Panc1 (cell line): ENCODE measurements at regions not wholly inside any gene's neighbourhood (a gene's known extent, or its start where the extent isn't known, plus 50 kb on each side); places are given as distances from the start of the nearest gene placed in this dataset.
"Not testable (repeated sequence)": the region's sequence is repeated elsewhere in the genome, so short reads cannot be mapped to it uniquely, and the experiment has no call there.

Source experiments
- ATAC-seq: fragments of 200-7000 bp; cut with Tn5 transposase; 2 replicates; pipeline ENCODE4 v1.9.1; 2020; ENCODE audit warnings: mild to moderate bottlenecking, moderate library complexity
- BruUV-seq: library from RNA; stranded (reverse); fragments of 400-500 nt; replicated peaks from 2 replicates; lab custom pipeline; 2021; lab: Mats Ljungman, UMichigan
- CTCF ChIA-PET: fragments of 300-600 bp; sonication (Branson Sonifier 250); formaldehyde crosslinking; loops from one replicate; lab custom pipeline; 2022; ENCODE audit warnings: antibody characterized with exemption; lab: Charles Lee
- POLR2A ChIA-PET: fragments of 300-600 bp; sonication (Branson Sonifier 250); formaldehyde crosslinking; loops from one replicate; lab custom pipeline; 2022; ENCODE audit warnings: antibody characterized with exemption; lab: Charles Lee
- DNase-seq: peaks from one replicate; pipeline ENCODE4 v3.0.0-alpha.2; 2010; ENCODE audit warnings: low read depth, low spot score
- H3K27ac ChIP-seq: 2 replicates; pipeline ENCODE4 v1.5.1; 2011; ENCODE audit warnings: mild to moderate bottlenecking, low read length, inconsistent platforms
- H3K27me3 ChIP-seq: fragments of 200-500 bp; sonication (Bioruptor generic); 2 replicates; pipeline ENCODE4 v1.6.0; 2014; ENCODE audit warnings: low read length, inconsistent platforms; ENCODE audit not compliant: control insufficient read depth, insufficient read depth
- H3K36me3 ChIP-seq: fragments of 200-500 bp; sonication (Bioruptor generic); 2 replicates; pipeline ENCODE4 v1.5.1; 2014; ENCODE audit warnings: inconsistent platforms, mild to moderate bottlenecking, low read length, moderate library complexity; ENCODE audit not compliant: control insufficient read depth, insufficient read depth
- H3K4me1 ChIP-seq: 2 replicates; pipeline ENCODE4 v1.5.1; 2011; ENCODE audit warnings: inconsistent platforms, mild to moderate bottlenecking, low read length, moderate library complexity; ENCODE audit not compliant: control insufficient read depth, insufficient read depth
- H3K4me3 ChIP-seq, 2 experiments: 2 replicates each; pipeline ENCODE4 v1.5.1; 2011 to 2012; ENCODE audit warnings: low read depth in 2 of 2, low read length in 2 of 2, mild to moderate bottlenecking in 2 of 2, inconsistent platforms in 1 of 2, moderate library complexity in 1 of 2
- H3K9me3 ChIP-seq: fragments of 200-500 bp; sonication (Bioruptor generic); 2 replicates; pipeline ENCODE4 v1.5.1; 2014; ENCODE audit warnings: low read depth, mild to moderate bottlenecking, inconsistent platforms, low read length, moderate library complexity; ENCODE audit not compliant: control insufficient read depth, insufficient read depth
- POLR2AphosphoS5 ChIP-seq: IDR thresholded peaks from 2 replicates; pipeline ENCODE4 v1.6.1; 2012; ENCODE audit warnings: mild to moderate bottlenecking, low read depth, low read length, moderate library complexity
- SIN3A ChIP-seq: IDR thresholded peaks from 2 replicates; pipeline ENCODE4 v1.6.1; 2012; ENCODE audit warnings: low read depth, mild to moderate bottlenecking, low read length, moderate library complexity, borderline replicate concordance; ENCODE audit not compliant: insufficient read depth
- TCF7L2 ChIP-seq: IDR thresholded peaks from 2 replicates; pipeline ENCODE4 v1.6.1; 2011; ENCODE audit warnings: mild to moderate bottlenecking, low read depth, low read length, inconsistent platforms
- in situ Hi-C: cut with HindIII; loops from 2 replicates; pipeline ENCODE4 v1.10.0; 2016; ENCODE audit warnings: low sequenced_read_pairs, low pct_unique_long_range_greater_than_20kb
- intact Hi-C: fragments of 100-400 bp; cut with micrococcal nuclease; formaldehyde crosslinking; loops from one replicate; pipeline ENCODE4 v1.10.0; 2022; ENCODE audit not compliant: unreplicated experiment
- TF ChIP-seq, protein P1 (sequence below): fragments of 450-650 bp; IDR thresholded peaks from 2 replicates; pipeline ENCODE4 v1.5.1; 2017; ENCODE audit warnings: mild to moderate bottlenecking
- TF ChIP-seq, protein P2 (sequence below), 2 experiments: IDR thresholded peaks; 2 replicates each; pipeline ENCODE4 v1.6.1; 2011 to 2012; ENCODE audit warnings: low read depth in 2 of 2, control low read depth in 1 of 2, low read length in 1 of 2, mild to moderate bottlenecking in 1 of 2, moderate library complexity in 1 of 2; ENCODE audit not compliant: insufficient read depth in 1 of 2

- no peaks in the 10 kb centered on the region for H3K36me3 ChIP-seq
- no peak overlapping the region for H3K4me3 ChIP-seq
- H3K27me3 ChIP-seq, result no peaks in the 10 kb centered on the region
- no TSS peak for BruUV-seq
- no peak overlapping the region for H3K27ac ChIP-seq
- TF ChIP-seq, protein P1, sequence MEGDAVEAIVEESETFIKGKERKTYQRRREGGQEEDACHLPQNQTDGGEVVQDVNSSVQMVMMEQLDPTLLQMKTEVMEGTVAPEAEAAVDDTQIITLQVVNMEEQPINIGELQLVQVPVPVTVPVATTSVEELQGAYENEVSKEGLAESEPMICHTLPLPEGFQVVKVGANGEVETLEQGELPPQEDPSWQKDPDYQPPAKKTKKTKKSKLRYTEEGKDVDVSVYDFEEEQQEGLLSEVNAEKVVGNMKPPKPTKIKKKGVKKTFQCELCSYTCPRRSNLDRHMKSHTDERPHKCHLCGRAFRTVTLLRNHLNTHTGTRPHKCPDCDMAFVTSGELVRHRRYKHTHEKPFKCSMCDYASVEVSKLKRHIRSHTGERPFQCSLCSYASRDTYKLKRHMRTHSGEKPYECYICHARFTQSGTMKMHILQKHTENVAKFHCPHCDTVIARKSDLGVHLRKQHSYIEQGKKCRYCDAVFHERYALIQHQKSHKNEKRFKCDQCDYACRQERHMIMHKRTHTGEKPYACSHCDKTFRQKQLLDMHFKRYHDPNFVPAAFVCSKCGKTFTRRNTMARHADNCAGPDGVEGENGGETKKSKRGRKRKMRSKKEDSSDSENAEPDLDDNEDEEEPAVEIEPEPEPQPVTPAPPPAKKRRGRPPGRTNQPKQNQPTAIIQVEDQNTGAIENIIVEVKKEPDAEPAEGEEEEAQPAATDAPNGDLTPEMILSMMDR, result no peak
- TF ChIP-seq, protein P2, sequence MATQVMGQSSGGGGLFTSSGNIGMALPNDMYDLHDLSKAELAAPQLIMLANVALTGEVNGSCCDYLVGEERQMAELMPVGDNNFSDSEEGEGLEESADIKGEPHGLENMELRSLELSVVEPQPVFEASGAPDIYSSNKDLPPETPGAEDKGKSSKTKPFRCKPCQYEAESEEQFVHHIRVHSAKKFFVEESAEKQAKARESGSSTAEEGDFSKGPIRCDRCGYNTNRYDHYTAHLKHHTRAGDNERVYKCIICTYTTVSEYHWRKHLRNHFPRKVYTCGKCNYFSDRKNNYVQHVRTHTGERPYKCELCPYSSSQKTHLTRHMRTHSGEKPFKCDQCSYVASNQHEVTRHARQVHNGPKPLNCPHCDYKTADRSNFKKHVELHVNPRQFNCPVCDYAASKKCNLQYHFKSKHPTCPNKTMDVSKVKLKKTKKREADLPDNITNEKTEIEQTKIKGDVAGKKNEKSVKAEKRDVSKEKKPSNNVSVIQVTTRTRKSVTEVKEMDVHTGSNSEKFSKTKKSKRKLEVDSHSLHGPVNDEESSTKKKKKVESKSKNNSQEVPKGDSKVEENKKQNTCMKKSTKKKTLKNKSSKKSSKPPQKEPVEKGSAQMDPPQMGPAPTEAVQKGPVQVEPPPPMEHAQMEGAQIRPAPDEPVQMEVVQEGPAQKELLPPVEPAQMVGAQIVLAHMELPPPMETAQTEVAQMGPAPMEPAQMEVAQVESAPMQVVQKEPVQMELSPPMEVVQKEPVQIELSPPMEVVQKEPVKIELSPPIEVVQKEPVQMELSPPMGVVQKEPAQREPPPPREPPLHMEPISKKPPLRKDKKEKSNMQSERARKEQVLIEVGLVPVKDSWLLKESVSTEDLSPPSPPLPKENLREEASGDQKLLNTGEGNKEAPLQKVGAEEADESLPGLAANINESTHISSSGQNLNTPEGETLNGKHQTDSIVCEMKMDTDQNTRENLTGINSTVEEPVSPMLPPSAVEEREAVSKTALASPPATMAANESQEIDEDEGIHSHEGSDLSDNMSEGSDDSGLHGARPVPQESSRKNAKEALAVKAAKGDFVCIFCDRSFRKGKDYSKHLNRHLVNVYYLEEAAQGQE (IDR thresholded peaks at IDR 0.05; ENCODE audit: insufficient read depth in 1 of 2, low read depth in 2 of 2, low read length in 1 of 2), result no peak
- TF ChIP-seq POLR2AphosphoS5 (no peak), SIN3A (no peak), TCF7L2 (no peak)
- DNase-seq (no peak), ATAC-seq (no peak)
- peaks cover 3% of the 10 kb centered on the region; the same call in 1 of the 2 replicates for H3K9me3 ChIP-seq
- in situ Hi-C loops, result no loop called here
- no peaks in the 10 kb centered on the region for H3K4me1 ChIP-seq
- ChIA-PET CTCF (no interaction called here), POLR2A (no interaction called here)
- intact Hi-C loops, result no loop called here
Measured at GRCh38 chr16:17914168-17914567, 422.4 kb downstream of the NPIPA8 start.

- H3K9me3 ChIP-seq, H3K4me1 ChIP-seq, in situ Hi-C loops, H3K27me3 ChIP-seq, H3K4me3 ChIP-seq, BruUV-seq, H3K27ac ChIP-seq, DNase-seq, ATAC-seq, CTCF ChIA-PET, POLR2A ChIA-PET, H3K36me3 ChIP-seq, intact Hi-C loops: not testable (repeated sequence)
Measured at GRCh38 chr16:17911578-17911977, 425.0 kb downstream of the NPIPA8 start.

DNA sequence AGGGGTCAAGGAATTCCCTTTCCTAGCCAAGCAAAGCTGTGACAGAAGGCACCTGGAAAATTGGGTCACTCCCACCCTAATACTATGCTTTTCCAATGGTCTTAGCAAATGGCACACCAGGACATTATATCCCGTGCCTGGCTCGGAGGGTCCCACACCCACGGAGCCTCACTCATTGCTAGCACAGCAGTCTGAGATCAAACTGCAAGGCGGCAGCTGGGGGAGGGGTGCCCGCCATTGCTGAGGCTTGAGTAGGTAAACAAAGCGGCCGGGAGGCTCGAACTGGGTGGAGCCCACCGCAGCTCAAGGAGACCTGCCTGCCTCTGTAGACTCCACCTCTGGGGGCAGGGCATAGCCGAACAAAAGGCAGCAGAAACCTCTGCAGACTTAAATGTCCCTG lies 429.9 kb downstream of the NPIPA8 start:
- in situ Hi-C loops, BruUV-seq, ATAC-seq, CTCF ChIA-PET, intact Hi-C loops, H3K9me3 ChIP-seq, H3K36me3 ChIP-seq, POLR2A ChIA-PET, DNase-seq, H3K4me1 ChIP-seq, H3K27me3 ChIP-seq, H3K27ac ChIP-seq, H3K4me3 ChIP-seq: not testable (repeated sequence)
